Medulla oblongata (tissue), 1 donor: ENCODE measurements at regions not wholly inside any gene's neighbourhood (a gene's known extent, or its start where the extent isn't known, plus 50 kb on each side); places are given as distances from the start of the nearest gene placed in this dataset.
"Not testable (repeated sequence)": the region's sequence is repeated elsewhere in the genome, so short reads cannot be mapped to it uniquely, and the experiment has no call there.

ENCODE experiments used
- DNase-seq: peaks from one replicate; pipeline ENCODE4 v3.0.0-alpha.2; 2015; ENCODE audit errors: extremely low spot score

GRCh38 chr13:34162544-34162933 lies 344.6 kb downstream of the RFC3 start:
- no peak for DNase-seq

GRCh38 chr13:34164582-34164981 lies 346.6 kb downstream of the RFC3 start:
- no peak for DNase-seq

GRCh38 chr13:34165158-34165557 lies 347.2 kb downstream of the RFC3 start:
- no peak for DNase-seq

- DNase-seq: no peak
These were observed 348.5 kb downstream of the RFC3 start for GRCh38 chr13:34166406-34166805.

GRCh38 chr13:34167347-34167746 lies 349.4 kb downstream of the RFC3 start:
- no peak for DNase-seq

- DNase-seq: no peak
These were observed 354.1 kb downstream of the RFC3 start for GRCh38 chr13:34172048-34172447.

GRCh38 chr13:34174671-34175145 lies 356.8 kb downstream of the RFC3 start:
- DNase-seq: no peak

- no peak for DNase-seq
These were observed 357.6 kb downstream of the RFC3 start for GRCh38 chr13:34175551-34175950.

GRCh38 chr13:34176633-34177032 lies 358.7 kb downstream of the RFC3 start:
- DNase-seq: no peak

GRCh38 chr13:34179481-34179880 lies 361.5 kb downstream of the RFC3 start:
- no peak for DNase-seq

- no peak for DNase-seq
These were observed 362.0 kb downstream of the RFC3 start for GRCh38 chr13:34179927-34180326.

- DNase-seq: not testable (repeated sequence)
These were observed 363.3 kb downstream of the RFC3 start for GRCh38 chr13:34181256-34181655.

GRCh38 chr13:34189946-34190345 lies 372.0 kb downstream of the RFC3 start:
- DNase-seq: no peak

GRCh38 chr13:34201050-34201913 lies 383.3 kb downstream of the RFC3 start:
- no peak for DNase-seq

- no peak for DNase-seq
These were observed 389.4 kb downstream of the RFC3 start for GRCh38 chr13:34207334-34207733.

GRCh38 chr13:34207872-34208271 lies 389.9 kb downstream of the RFC3 start:
- DNase-seq: no peak

GRCh38 chr13:34208336-34208735 lies 390.4 kb downstream of the RFC3 start:
- no peak for DNase-seq

- no peak for DNase-seq
These were observed 392.4 kb downstream of the RFC3 start for GRCh38 chr13:34210341-34210740.

- no peak for DNase-seq
These were observed 396.7 kb downstream of the RFC3 start for GRCh38 chr13:34214686-34215085.

- no peak for DNase-seq
These were observed 398.3 kb downstream of the RFC3 start for GRCh38 chr13:34216256-34216655.

- no peak for DNase-seq
These were observed 399.5 kb downstream of the RFC3 start for GRCh38 chr13:34217343-34218025.

GRCh38 chr13:34223984-34224383 lies 406.0 kb downstream of the RFC3 start:
- DNase-seq: no peak

- DNase-seq: no peak
These were observed 406.9 kb downstream of the RFC3 start for GRCh38 chr13:34224877-34225276.
